A549 (cell line): ENCODE measurements at regions not wholly inside any gene's neighbourhood (a gene's known extent, or its start where the extent isn't known, plus 50 kb on each side); places are given as distances from the start of the nearest gene placed in this dataset.

Experiments
- ATAC-seq, 2 experiments: fragments of 200-7000 bp in 1 of 2; fragments of >200 bp in 1 of 2; cut with Nextera tagmentation in 1 of 2; cut with Tn5 transposase in 1 of 2; 3 replicates each; pipeline versions ENCODE4 v1.8.0 to v1.9.1; 2018 to 2020; ENCODE audit warnings: mild to moderate bottlenecking in 1 of 2, moderate library complexity in 1 of 2
- CTCF ChIA-PET: fragments of 300-600 bp; sonication (Branson Sonifier 250); formaldehyde crosslinking; extraction: SDS; loops from one replicate; lab custom pipeline; 2021; ENCODE audit warnings: antibody characterized with exemption, inconsistent platforms; lab: Yijun Ruan, JAX
- POLR2A ChIA-PET: fragments of 350-600 bp; formaldehyde crosslinking; extraction: SDS; loops from one replicate; lab custom pipeline; 2021; ENCODE audit warnings: antibody characterized with exemption, inconsistent platforms; lab: Yijun Ruan, JAX
- DNase-seq, 2 experiments: peaks; one replicate each; pipeline versions ENCODE4 v3.0.0 to v3.0.0-alpha.2; 2011 to 2016; ENCODE audit warnings: low read depth in 1 of 2, low spot score in 1 of 2
- FAIRE-seq: peaks from 2 replicates; lab custom pipeline; 2011; peaks lifted over from hg19 to GRCh38; lab: Jason Lieb, UNC
- H3K27ac ChIP-seq, 2 experiments: fragments of >200 bp; sonication (Bioruptor Twin); formaldehyde crosslinking; 3 replicates each; pipeline ENCODE4 v1.5.1; 2016 to 2017
- H3K4me1 ChIP-seq: fragments of >200 bp; sonication (Bioruptor Twin); formaldehyde crosslinking; 3 replicates; pipeline ENCODE4 v1.6.1; 2016
- H3K4me2 ChIP-seq: fragments of >200 bp; sonication (Bioruptor Twin); formaldehyde crosslinking; 3 replicates; pipeline ENCODE4 v1.6.1; 2016
- H3K4me3 ChIP-seq: fragments of >200 bp; sonication (Bioruptor Twin); formaldehyde crosslinking; 3 replicates; pipeline ENCODE4 v1.5.1; 2016
- H3K9me3 ChIP-seq: fragments of >200 bp; sonication (Bioruptor Twin); formaldehyde crosslinking; 3 replicates; pipeline ENCODE4 v1.6.1; 2016
- CBX2 ChIP-seq: fragments of 200-600 bp; sonication (generic); IDR thresholded peaks from 2 replicates; pipeline ENCODE4 v1.6.1; 2016; ENCODE audit warnings: low read depth, mild to moderate bottlenecking, borderline replicate concordance
- CHD2 ChIP-seq: fragments of 150-350 bp; IDR thresholded peaks from 2 replicates; pipeline ENCODE4 v1.6.1; 2014; ENCODE audit warnings: low read length; ENCODE audit not compliant: partially characterized antibody
- CTCF ChIP-seq: fragments of >200 bp; sonication (Bioruptor Twin); formaldehyde crosslinking; IDR thresholded peaks from 3 replicates; pipeline ENCODE4 v1.5.1; 2016
- E2F6 ChIP-seq: IDR thresholded peaks from 2 replicates; pipeline ENCODE4 v1.6.1; 2012; ENCODE audit warnings: low read depth, borderline replicate concordance
- EHF ChIP-seq: fragments of 250-450 bp; sonication (Bioruptor Pico); IDR thresholded peaks from 2 replicates; pipeline ENCODE4 v1.5.0; 2020; ENCODE audit warnings: mild to moderate bottlenecking
- EP300 ChIP-seq, 2 experiments: fragments of >200 bp; sonication (Bioruptor Twin); formaldehyde crosslinking; IDR thresholded peaks; 2 replicates in 1 of 2; 3 replicates in 1 of 2; pipeline ENCODE4 v1.6.1; 2016 to 2017
- HEYL ChIP-seq: fragments of 250-450 bp; sonication (Bioruptor Pico); IDR thresholded peaks from 2 replicates; pipeline ENCODE4 v1.8.0; 2021; ENCODE audit warnings: mild to moderate bottlenecking, moderate library complexity
- HOXA7 ChIP-seq: fragments of 250-450 bp; sonication (Bioruptor Pico); IDR thresholded peaks from 2 replicates; pipeline ENCODE4 v1.5.0; 2020; ENCODE audit warnings: mild to moderate bottlenecking, moderate library complexity
- HOXB13 ChIP-seq: fragments of 250-450 bp; sonication (Bioruptor Pico); IDR thresholded peaks from 2 replicates; pipeline ENCODE4 v1.5.0; 2020; ENCODE audit warnings: low read depth, mild to moderate bottlenecking, moderate library complexity
- KDM1A ChIP-seq: fragments of 200-600 bp; sonication (generic); IDR thresholded peaks from 2 replicates; pipeline ENCODE4 v1.6.1; 2016; ENCODE audit warnings: low read depth, mild to moderate bottlenecking
- MAFK ChIP-seq: fragments of 450-650 bp; IDR thresholded peaks from 2 replicates; pipeline ENCODE4 v1.6.1; 2014; ENCODE audit not compliant: partially characterized antibody
- MAZ ChIP-seq: fragments of 150-350 bp; IDR thresholded peaks from 2 replicates; pipeline ENCODE4 v1.6.1; 2014; ENCODE audit warnings: antibody characterized with exemption, low read depth, low read length, borderline replicate concordance
- NR3C1 ChIP-seq: fragments of >200 bp; sonication (Bioruptor Twin); formaldehyde crosslinking; IDR thresholded peaks from 3 replicates; pipeline ENCODE4 v1.6.1; 2017
- POLR2A ChIP-seq: IDR thresholded peaks from 2 replicates; pipeline ENCODE4 v1.6.1; 2012; ENCODE audit warnings: mild to moderate bottlenecking, low read length
- RFX5 ChIP-seq: fragments of 450-650 bp; IDR thresholded peaks from 2 replicates; pipeline ENCODE4 v1.7.1; 2014; ENCODE audit warnings: antibody characterized with exemption, mild to moderate bottlenecking, moderate library complexity
- RNF2 ChIP-seq: fragments of 200-600 bp; sonication (generic); IDR thresholded peaks from 2 replicates; pipeline ENCODE4 v1.6.1; 2016; ENCODE audit warnings: low read depth, mild to moderate bottlenecking, antibody characterized with exemption, moderate library complexity, borderline replicate concordance
- SREBF2 ChIP-seq: fragments of 450-650 bp; IDR thresholded peaks from 2 replicates; pipeline ENCODE4 v1.6.1; 2014; ENCODE audit warnings: mild to moderate bottlenecking, moderate library complexity
- ZFP36 ChIP-seq: fragments of 450-650 bp; IDR thresholded peaks from 2 replicates; pipeline ENCODE4 v1.6.1; 2014; ENCODE audit warnings: borderline replicate concordance; ENCODE audit not compliant: partially characterized antibody
- ZNF302 ChIP-seq: fragments of 250-450 bp; sonication (Bioruptor Pico); IDR thresholded peaks from 2 replicates; pipeline ENCODE4 v1.9.0; 2021; ENCODE audit warnings: inconsistent platforms, mild to moderate bottlenecking, moderate library complexity
- ZSCAN20 ChIP-seq: fragments of 250-450 bp; sonication (Bioruptor Pico); IDR thresholded peaks from 2 replicates; pipeline ENCODE4 v1.8.0; 2022; ENCODE audit warnings: mild to moderate bottlenecking, moderate library complexity
- WGBS: methylation state at CpG from one replicate; pipeline ENCODE4 v1.1.6; 2017; ENCODE audit errors: missing lambda C conversion rate; 5-methylcytosine and 5-hydroxymethylcytosine counted together
- TF ChIP-seq, protein P1 (sequence below): fragments of >200 bp; sonication (Bioruptor Twin); formaldehyde crosslinking; IDR thresholded peaks from 3 replicates; pipeline ENCODE4 v1.6.1; 2016
- TF ChIP-seq, protein P2 (sequence below): fragments of 250-450 bp; sonication (Bioruptor Pico); IDR thresholded peaks from 2 replicates; pipeline ENCODE4 v1.5.0; 2021; ENCODE audit warnings: mild to moderate bottlenecking, moderate library complexity, borderline replicate concordance

- no peak for TF ChIP-seq ZNF302 (CRISPR knock-in tag)
- no peak for TF ChIP-seq RNF2
- TF ChIP-seq, all 56 proteins: peak for 17
Observed at GRCh38 chr3:110576960-110577359, 494.7 kb upstream of the NECTIN3 start (continued).

- H3K4me2 ChIP-seq = no peak overlapping the region; the same call in 2 of the 3 replicates
- peaks cover 2% of the 10 kb centered on the region; the same call in 1 of the 3 replicates for H3K9me3 ChIP-seq
- DNase-seq = no peak
- TF ChIP-seq EP300 (IDR thresholded peaks at IDR 0.05) (no peak), ZSCAN20 (CRISPR knock-in tag) (no peak), CHD2 (no peak), MAFK (no peak), E2F6 (no peak), HOXB13 (CRISPR knock-in tag) (no peak), HOXA7 (CRISPR knock-in tag) (no peak), RFX5 (no peak), ZFP36 (no peak), POLR2A (no peak), KDM1A (no peak), CTCF (no peak), NR3C1 (no peak), MAZ (no peak), HEYL (no peak), SREBF2 (no peak), CBX2 (no peak), EHF (CRISPR knock-in tag) (no peak)
- TF ChIP-seq, protein P1, sequence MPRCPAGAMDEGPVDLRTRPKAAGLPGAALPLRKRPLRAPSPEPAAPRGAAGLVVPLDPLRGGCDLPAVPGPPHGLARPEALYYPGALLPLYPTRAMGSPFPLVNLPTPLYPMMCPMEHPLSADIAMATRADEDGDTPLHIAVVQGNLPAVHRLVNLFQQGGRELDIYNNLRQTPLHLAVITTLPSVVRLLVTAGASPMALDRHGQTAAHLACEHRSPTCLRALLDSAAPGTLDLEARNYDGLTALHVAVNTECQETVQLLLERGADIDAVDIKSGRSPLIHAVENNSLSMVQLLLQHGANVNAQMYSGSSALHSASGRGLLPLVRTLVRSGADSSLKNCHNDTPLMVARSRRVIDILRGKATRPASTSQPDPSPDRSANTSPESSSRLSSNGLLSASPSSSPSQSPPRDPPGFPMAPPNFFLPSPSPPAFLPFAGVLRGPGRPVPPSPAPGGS = no peak
- TF ChIP-seq, protein P2, sequence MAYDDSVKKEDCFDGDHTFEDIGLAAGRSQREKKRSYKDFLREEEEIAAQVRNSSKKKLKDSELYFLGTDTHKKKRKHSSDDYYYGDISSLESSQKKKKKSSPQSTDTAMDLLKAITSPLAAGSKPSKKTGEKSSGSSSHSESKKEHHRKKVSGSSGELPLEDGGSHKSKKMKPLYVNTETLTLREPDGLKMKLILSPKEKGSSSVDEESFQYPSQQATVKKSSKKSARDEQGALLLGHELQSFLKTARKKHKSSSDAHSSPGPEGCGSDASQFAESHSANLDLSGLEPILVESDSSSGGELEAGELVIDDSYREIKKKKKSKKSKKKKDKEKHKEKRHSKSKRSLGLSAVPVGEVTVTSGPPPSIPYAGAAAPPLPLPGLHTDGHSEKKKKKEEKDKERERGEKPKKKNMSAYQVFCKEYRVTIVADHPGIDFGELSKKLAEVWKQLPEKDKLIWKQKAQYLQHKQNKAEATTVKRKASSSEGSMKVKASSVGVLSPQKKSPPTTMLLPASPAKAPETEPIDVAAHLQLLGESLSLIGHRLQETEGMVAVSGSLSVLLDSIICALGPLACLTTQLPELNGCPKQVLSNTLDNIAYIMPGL (CRISPR knock-in tag) = no peak
- POLR2A ChIA-PET = no interaction called here
- H3K4me1 ChIP-seq = peaks cover 41% of the 10 kb centered on the region
- no peak for ATAC-seq
- WGBS = 92% methylated on average over 2 of the region's 2 CpGs
- peak overlapping the region; percentile 85 to 89 for H3K27ac ChIP-seq
- no peak for FAIRE-seq
- no peak overlapping the region for H3K4me3 ChIP-seq
- CTCF ChIA-PET = no interaction called here
Observed at GRCh38 chr3:110577854-110578253, 493.8 kb upstream of the NECTIN3 start.
